Caco-2 (cell line): ENCODE measurements at regions not wholly inside any gene's neighbourhood (a gene's known extent, or its start where the extent isn't known, plus 50 kb on each side); places are given as distances from the start of the nearest gene placed in this dataset.

ENCODE experiments used
- BruUV-seq: library from RNA; stranded (reverse); fragments of 400-500 nt; replicated peaks from 2 replicates; lab custom pipeline; 2021; lab: Mats Ljungman, UMichigan
- CTCF ChIA-PET: fragments of 300-600 bp; sonication (Branson Sonifier 250); formaldehyde crosslinking; loops from one replicate; lab custom pipeline; 2022; ENCODE audit warnings: antibody characterized with exemption; lab: Charles Lee
- POLR2A ChIA-PET: fragments of 300-600 bp; sonication (Branson Sonifier 250); formaldehyde crosslinking; loops from one replicate; lab custom pipeline; 2022; ENCODE audit warnings: antibody characterized with exemption; lab: Charles Lee
- DNase-seq, 2 experiments: peaks; one replicate each; pipeline versions ENCODE4 v3.0.0 to v3.0.0-alpha.2; 2020 to 2022
- H3K27me3 ChIP-seq: replicated peaks from 2 replicates; pipeline ENCODE4 v1.6.0; 2011; ENCODE audit warnings: low read length; ENCODE audit not compliant: control insufficient read depth, insufficient read depth
- H3K36me3 ChIP-seq: 2 replicates; pipeline ENCODE4 v1.5.1; 2011; ENCODE audit warnings: low read length; ENCODE audit not compliant: control insufficient read depth, insufficient read depth
- H3K4me1 ChIP-seq: fragments of 250-450 bp; sonication (Bioruptor Pico); 2 replicates; pipeline ENCODE4 v1.5.1; 2020; ENCODE audit warnings: mild to moderate bottlenecking
- H3K4me3 ChIP-seq: 2 replicates; pipeline ENCODE4 v1.5.1; 2011; ENCODE audit warnings: low read depth, mild to moderate bottlenecking, control low read depth, low read length
- H3K9me3 ChIP-seq: fragments of 250-450 bp; sonication (Bioruptor Pico); 2 replicates; pipeline ENCODE4 v1.5.1; 2020; ENCODE audit warnings: mild to moderate bottlenecking, moderate library complexity
- H3K27ac Mint-ChIP-seq: one replicate; pipeline ENCODE4 v1.8.0; 2022; ENCODE audit warnings: mixed read lengths; ENCODE audit not compliant: unreplicated experiment
- H3K27me3 Mint-ChIP-seq: one replicate; pipeline ENCODE4 v1.8.0; 2022; ENCODE audit warnings: mixed read lengths; ENCODE audit not compliant: insufficient read depth, unreplicated experiment
- H3K36me3 Mint-ChIP-seq: one replicate; pipeline ENCODE4 v1.8.0; 2022; ENCODE audit warnings: mild to moderate bottlenecking, mixed read lengths; ENCODE audit not compliant: insufficient read depth, unreplicated experiment
- H3K4me1 Mint-ChIP-seq: one replicate; pipeline ENCODE4 v1.8.0; 2022; ENCODE audit warnings: low read depth, mixed read lengths; ENCODE audit not compliant: unreplicated experiment
- H3K4me3 Mint-ChIP-seq: one replicate; pipeline ENCODE4 v1.8.0; 2022; ENCODE audit warnings: mild to moderate bottlenecking, moderate library complexity, mixed read lengths; ENCODE audit not compliant: unreplicated experiment
- H3K9me3 Mint-ChIP-seq: one replicate; pipeline ENCODE4 v1.8.0; 2022; ENCODE audit warnings: mixed read lengths; ENCODE audit not compliant: unreplicated experiment
- intact Hi-C: fragments of 100-400 bp; cut with micrococcal nuclease; formaldehyde crosslinking; loops from one replicate; pipeline ENCODE4 v1.10.0; 2022; ENCODE audit not compliant: unreplicated experiment
- TF ChIP-seq, protein P1 (sequence below), 2 experiments: fragments of 200-600 bp in 1 of 2; IDR thresholded peaks; 1 replicate in 1 of 2; 2 replicates in 1 of 2; pipeline versions ENCODE4 v1.5.1 to v1.8.0; 2011 to 2022; ENCODE audit warnings: antibody characterized with exemption in 1 of 2, control low read depth in 1 of 2, inconsistent platforms in 1 of 2, low read depth in 1 of 2, low read length in 1 of 2, mild to moderate bottlenecking in 1 of 2, moderate library complexity in 1 of 2; ENCODE audit not compliant: insufficient read depth in 1 of 2, severe bottlenecking in 1 of 2, unreplicated experiment in 1 of 2

DNA sequence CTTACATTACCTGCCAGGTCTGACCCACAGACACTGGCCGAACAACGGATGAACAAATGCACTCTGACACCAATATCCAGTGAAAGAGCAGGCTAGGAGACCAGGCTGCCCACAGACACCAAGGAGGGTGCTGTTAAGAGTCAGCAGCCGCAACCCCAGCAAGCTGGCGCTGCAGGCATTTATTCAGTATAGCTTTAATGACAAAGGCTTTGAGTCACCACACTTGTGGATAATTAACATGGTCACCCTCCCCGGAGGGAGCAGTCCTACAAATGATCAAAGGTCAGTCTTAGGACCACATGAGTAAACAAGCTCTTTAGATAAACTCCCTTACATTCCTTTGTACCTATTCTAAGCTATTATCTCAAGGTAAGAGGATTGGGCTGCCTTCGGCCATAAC, 368.5 kb upstream of the GRID2 start:
- peaks cover 7% of the 10 kb centered on the region for H3K36me3 Mint-ChIP-seq
- no TSS peak for BruUV-seq
- Histone ChIP-seq H3K27me3 (no peaks in the 10 kb centered on the region), H3K4me1 (peaks cover 9% of the 10 kb centered on the region), H3K9me3 (peaks cover 21% of the 10 kb centered on the region), H3K4me3 (no peak overlapping the region), H3K36me3 (no peaks in the 10 kb centered on the region)
- TF ChIP-seq, protein P1, sequence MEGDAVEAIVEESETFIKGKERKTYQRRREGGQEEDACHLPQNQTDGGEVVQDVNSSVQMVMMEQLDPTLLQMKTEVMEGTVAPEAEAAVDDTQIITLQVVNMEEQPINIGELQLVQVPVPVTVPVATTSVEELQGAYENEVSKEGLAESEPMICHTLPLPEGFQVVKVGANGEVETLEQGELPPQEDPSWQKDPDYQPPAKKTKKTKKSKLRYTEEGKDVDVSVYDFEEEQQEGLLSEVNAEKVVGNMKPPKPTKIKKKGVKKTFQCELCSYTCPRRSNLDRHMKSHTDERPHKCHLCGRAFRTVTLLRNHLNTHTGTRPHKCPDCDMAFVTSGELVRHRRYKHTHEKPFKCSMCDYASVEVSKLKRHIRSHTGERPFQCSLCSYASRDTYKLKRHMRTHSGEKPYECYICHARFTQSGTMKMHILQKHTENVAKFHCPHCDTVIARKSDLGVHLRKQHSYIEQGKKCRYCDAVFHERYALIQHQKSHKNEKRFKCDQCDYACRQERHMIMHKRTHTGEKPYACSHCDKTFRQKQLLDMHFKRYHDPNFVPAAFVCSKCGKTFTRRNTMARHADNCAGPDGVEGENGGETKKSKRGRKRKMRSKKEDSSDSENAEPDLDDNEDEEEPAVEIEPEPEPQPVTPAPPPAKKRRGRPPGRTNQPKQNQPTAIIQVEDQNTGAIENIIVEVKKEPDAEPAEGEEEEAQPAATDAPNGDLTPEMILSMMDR (IDR thresholded peaks at IDR 0.05; ENCODE audit: insufficient read depth in 1 of 2, low read depth in 1 of 2, low read length in 1 of 2, severe bottlenecking in 1 of 2, unreplicated experiment in 1 of 2), result no peak
- intact Hi-C loops, result no loop called here
- peak; percentile 50 to 59 for DNase-seq
- no peak overlapping the region for H3K27ac Mint-ChIP-seq
- no peaks in the 10 kb centered on the region for H3K4me1 Mint-ChIP-seq
- no peaks in the 10 kb centered on the region for H3K9me3 Mint-ChIP-seq
- ChIA-PET CTCF (no interaction called here), POLR2A (no interaction called here)
- H3K4me3 Mint-ChIP-seq, result no peak overlapping the region
- no peaks in the 10 kb centered on the region for H3K27me3 Mint-ChIP-seq

DNA sequence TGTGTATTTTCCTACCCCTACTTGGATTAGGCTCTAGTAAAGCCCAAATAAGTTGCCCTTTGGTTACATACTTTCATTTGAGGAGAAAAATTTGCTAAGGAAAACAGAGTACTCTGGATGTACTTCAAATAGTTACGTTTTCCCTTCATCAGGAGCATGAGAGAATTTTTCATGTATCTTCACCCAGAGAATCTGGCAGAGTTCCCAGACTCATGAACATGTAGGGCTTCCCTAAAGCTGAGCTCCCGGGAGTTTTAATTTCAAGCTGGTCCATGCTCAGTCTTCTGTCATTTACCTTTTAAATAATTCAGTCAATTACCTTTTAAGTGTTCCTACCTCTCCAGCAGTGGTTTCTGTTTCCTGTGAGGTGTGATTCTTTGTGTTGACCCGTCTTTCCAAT, 367.5 kb upstream of the GRID2 start:
- BruUV-seq, result no TSS peak
- peaks cover 18% of the 10 kb centered on the region for H3K9me3 ChIP-seq

DNA sequence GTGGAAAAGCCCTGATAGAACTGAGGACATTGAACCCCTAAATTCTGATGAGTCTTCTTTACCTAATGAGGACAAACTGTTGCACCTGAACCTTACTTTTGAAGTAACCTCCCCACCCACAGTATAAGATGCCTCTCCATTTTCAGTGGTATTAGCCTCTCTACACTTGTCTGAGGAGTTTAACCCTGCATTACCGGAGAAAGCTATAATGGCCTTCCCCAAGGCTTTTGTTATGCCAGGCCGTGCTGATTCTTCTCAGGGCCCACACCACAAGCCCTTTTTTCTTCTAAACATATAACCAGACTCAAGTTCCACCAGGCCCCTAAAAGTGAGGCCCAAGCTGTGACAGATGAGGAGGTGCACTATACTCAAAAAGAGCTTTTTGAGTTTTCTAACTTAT, 345.8 kb upstream of the GRID2 start:
- Histone ChIP-seq H3K9me3 (no peaks in the 10 kb centered on the region), H3K4me3 (no peak overlapping the region), H3K36me3 (no peaks in the 10 kb centered on the region), H3K27me3 (no peaks in the 10 kb centered on the region), H3K4me1 (no peaks in the 10 kb centered on the region)
- intact Hi-C loops, result no loop called here
- no TSS peak for BruUV-seq
- Mint-ChIP-seq H3K27ac (no peak overlapping the region), H3K4me3 (no peak overlapping the region), H3K27me3 (no peaks in the 10 kb centered on the region), H3K36me3 (no peaks in the 10 kb centered on the region), H3K4me1 (no peaks in the 10 kb centered on the region), H3K9me3 (no peaks in the 10 kb centered on the region)
- POLR2A ChIA-PET, result no interaction called here
- no peak for DNase-seq
- CTCF ChIA-PET, result interaction anchor here (0.6 kb wide), 1 partner anchor 167 kb away, joined by 3 read pairs; no protein-coding TSS in a partner anchor
- TF ChIP-seq, protein P1 (IDR thresholded peaks at IDR 0.05; ENCODE audit: insufficient read depth in 1 of 2, low read depth in 1 of 2, low read length in 1 of 2, severe bottlenecking in 1 of 2, unreplicated experiment in 1 of 2), result no peak

More for the DNA sequence above, 367.5 kb upstream of the GRID2 start:
- Mint-ChIP-seq H3K9me3 (no peaks in the 10 kb centered on the region), H3K27me3 (no peaks in the 10 kb centered on the region), H3K4me3 (no peak overlapping the region), H3K27ac (no peak overlapping the region), H3K4me1 (no peaks in the 10 kb centered on the region), H3K36me3 (peaks cover 7% of the 10 kb centered on the region)
- Histone ChIP-seq H3K36me3 (no peaks in the 10 kb centered on the region), H3K4me3 (no peak overlapping the region), H3K4me1 (peaks cover 9% of the 10 kb centered on the region), H3K27me3 (no peaks in the 10 kb centered on the region)
- intact Hi-C loops, result no loop called here
- ChIA-PET POLR2A (no interaction called here), CTCF (no interaction called here)
- no peak for DNase-seq
- TF ChIP-seq, protein P1 (IDR thresholded peaks at IDR 0.05; ENCODE audit: insufficient read depth in 1 of 2, low read depth in 1 of 2, low read length in 1 of 2, severe bottlenecking in 1 of 2, unreplicated experiment in 1 of 2), result no peak
